PC-9 (cell line): ENCODE measurements at regions not wholly inside any gene's neighbourhood (a gene's known extent, or its start where the extent isn't known, plus 50 kb on each side); places are given as distances from the start of the nearest gene placed in this dataset.

ENCODE experiments used
- EZH2 ChIP-seq: fragments of 200-600 bp; sonication (generic); IDR thresholded peaks from 2 replicates; pipeline ENCODE4 v1.8.0; 2017; ENCODE audit warnings: antibody characterized with exemption, low read depth
- TF ChIP-seq, protein P1 (sequence below): fragments of 200-600 bp; sonication (generic); conservative IDR thresholded peaks from 2 replicates; pipeline ENCODE4 v1.6.1; 2017; ENCODE audit warnings: mixed run types, antibody characterized with exemption, mild to moderate bottlenecking, moderate library complexity

DNA sequence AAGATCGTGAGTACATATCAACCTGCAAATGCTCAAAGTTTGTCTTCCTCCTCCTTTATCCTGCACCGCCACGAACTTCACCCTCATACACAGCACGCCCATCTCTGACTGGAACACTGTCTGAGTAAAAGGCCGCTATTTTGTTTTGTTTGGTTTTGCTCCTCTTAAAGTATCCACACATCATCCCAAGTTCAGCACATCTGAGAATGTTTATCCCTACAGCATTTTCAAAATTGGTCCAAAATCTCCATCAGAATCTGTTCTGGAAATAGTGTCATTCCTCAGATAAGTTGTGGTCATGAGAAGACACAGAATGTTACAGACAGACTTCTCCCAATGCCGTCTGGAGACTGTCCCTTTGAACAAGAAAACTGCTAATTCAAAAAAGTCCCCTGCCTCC lies 251.6 kb upstream of the ARID1B start:
- TF ChIP-seq, protein P1, sequence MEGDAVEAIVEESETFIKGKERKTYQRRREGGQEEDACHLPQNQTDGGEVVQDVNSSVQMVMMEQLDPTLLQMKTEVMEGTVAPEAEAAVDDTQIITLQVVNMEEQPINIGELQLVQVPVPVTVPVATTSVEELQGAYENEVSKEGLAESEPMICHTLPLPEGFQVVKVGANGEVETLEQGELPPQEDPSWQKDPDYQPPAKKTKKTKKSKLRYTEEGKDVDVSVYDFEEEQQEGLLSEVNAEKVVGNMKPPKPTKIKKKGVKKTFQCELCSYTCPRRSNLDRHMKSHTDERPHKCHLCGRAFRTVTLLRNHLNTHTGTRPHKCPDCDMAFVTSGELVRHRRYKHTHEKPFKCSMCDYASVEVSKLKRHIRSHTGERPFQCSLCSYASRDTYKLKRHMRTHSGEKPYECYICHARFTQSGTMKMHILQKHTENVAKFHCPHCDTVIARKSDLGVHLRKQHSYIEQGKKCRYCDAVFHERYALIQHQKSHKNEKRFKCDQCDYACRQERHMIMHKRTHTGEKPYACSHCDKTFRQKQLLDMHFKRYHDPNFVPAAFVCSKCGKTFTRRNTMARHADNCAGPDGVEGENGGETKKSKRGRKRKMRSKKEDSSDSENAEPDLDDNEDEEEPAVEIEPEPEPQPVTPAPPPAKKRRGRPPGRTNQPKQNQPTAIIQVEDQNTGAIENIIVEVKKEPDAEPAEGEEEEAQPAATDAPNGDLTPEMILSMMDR: no peak
- TF ChIP-seq EZH2: no peak
